GM19239 (cell line): ENCODE measurements at regions not wholly inside any gene's neighbourhood (a gene's known extent, or its start where the extent isn't known, plus 50 kb on each side); places are given as distances from the start of the nearest gene placed in this dataset.
"Not testable (repeated sequence)": the region's sequence is repeated elsewhere in the genome, so short reads cannot be mapped to it uniquely, and the experiment has no call there.

Experiments
- DNase-seq: peaks from one replicate; pipeline ENCODE4 v3.0.0; 2011; ENCODE audit warnings: low spot score; ENCODE audit not compliant: insufficient read length
- FAIRE-seq: peaks from 2 replicates; lab custom pipeline; 2011; peaks lifted over from hg19 to GRCh38; lab: Jason Lieb, UNC

GRCh38 chr4:3875466-3875865, 109.3 kb downstream of the ADRA2C start:
- FAIRE-seq: no peak

GRCh38 chr4:3876057-3876845, 110.1 kb downstream of the ADRA2C start:
- not testable (repeated sequence) for DNase-seq, FAIRE-seq

More at GRCh38 chr4:3875466-3875865, 109.3 kb downstream of the ADRA2C start:
- no peak for DNase-seq

- DNase-seq: no peak
- no peak for FAIRE-seq
Observed at GRCh38 chr4:3877236-3877635, 111.1 kb downstream of the ADRA2C start.

- FAIRE-seq: no peak
- no peak for DNase-seq
Observed at GRCh38 chr4:3877868-3878267, 111.7 kb downstream of the ADRA2C start.

GRCh38 chr4:3878678-3879077, 112.5 kb downstream of the ADRA2C start:
- DNase-seq (no peak), FAIRE-seq (no peak)

- FAIRE-seq: no peak
Observed at GRCh38 chr4:3879681-3880614, 113.8 kb downstream of the ADRA2C start.

GRCh38 chr4:3880615-3881120, 114.5 kb downstream of the ADRA2C start:
- DNase-seq: peak; percentile 72
- FAIRE-seq: peak; percentile 87

More at GRCh38 chr4:3879681-3880614, 113.8 kb downstream of the ADRA2C start:
- DNase-seq: no peak

GRCh38 chr4:3882316-3882885, 116.2 kb downstream of the ADRA2C start:
- not testable (repeated sequence) for DNase-seq, FAIRE-seq

GRCh38 chr4:3884261-3884660, 118.1 kb downstream of the ADRA2C start:
- FAIRE-seq, DNase-seq: not testable (repeated sequence)

- DNase-seq, FAIRE-seq: not testable (repeated sequence)
Observed at GRCh38 chr4:3893590-3893989, 127.4 kb downstream of the ADRA2C start.

- not testable (repeated sequence) for FAIRE-seq, DNase-seq
Observed at GRCh38 chr4:3894086-3894959, 128.1 kb downstream of the ADRA2C start.

GRCh38 chr4:3896441-3896840, 130.3 kb downstream of the ADRA2C start:
- DNase-seq (no peak), FAIRE-seq (no peak)

GRCh38 chr4:3896871-3897578, 130.8 kb downstream of the ADRA2C start:
- FAIRE-seq, DNase-seq: not testable (repeated sequence)

GRCh38 chr4:3898098-3898497, 131.9 kb downstream of the ADRA2C start:
- no peak for FAIRE-seq

GRCh38 chr4:3898928-3899327, 132.7 kb downstream of the ADRA2C start:
- not testable (repeated sequence) for FAIRE-seq, DNase-seq

More at GRCh38 chr4:3898098-3898497, 131.9 kb downstream of the ADRA2C start:
- no peak for DNase-seq

- not testable (repeated sequence) for FAIRE-seq, DNase-seq
Observed at GRCh38 chr4:3904264-3904955, 138.2 kb downstream of the ADRA2C start.

- DNase-seq, FAIRE-seq: not testable (repeated sequence)
Observed at GRCh38 chr4:3909616-3910015, 143.4 kb downstream of the ADRA2C start.
